ENCODE measurements at regions not wholly inside any gene's neighbourhood (a gene's known extent, or its start where the extent isn't known, plus 50 kb on each side); places are given as distances from the start of the nearest gene placed in this dataset.
"Not testable (repeated sequence)": the region's sequence is repeated elsewhere in the genome, so short reads cannot be mapped to it uniquely, and the experiment has no call there.

GRCh38 chr2:122328816-122329215 is 573.4 kb downstream of the TSN start:
- no peaks in the 10 kb centered on the region for H3K9me3 ChIP-seq

GRCh38 chr2:122329278-122329677 is 573.8 kb downstream of the TSN start:
- no peaks in the 10 kb centered on the region for H3K36me3 ChIP-seq
- no peaks in the 10 kb centered on the region for H3K9me3 ChIP-seq
- H3K27me3 ChIP-seq, result no peaks in the 10 kb centered on the region
- no peak overlapping the region for H3K4me3 ChIP-seq
- no peak for DNase-seq
- no peaks in the 10 kb centered on the region for H3K4me1 ChIP-seq
- no peak overlapping the region for H3K27ac ChIP-seq
- TF ChIP-seq POLR2A (IDR thresholded peaks at IDR 0.05) (no peak), CTCF (IDR thresholded peaks at IDR 0.05) (no peak)

More at GRCh38 chr2:122328816-122329215, 573.4 kb downstream of the TSN start:
- no peak overlapping the region for H3K27ac ChIP-seq
- TF ChIP-seq POLR2A (IDR thresholded peaks at IDR 0.05), result no peak
- no peak for TF ChIP-seq CTCF (IDR thresholded peaks at IDR 0.05)
- H3K4me1 ChIP-seq, result no peaks in the 10 kb centered on the region
- no peak overlapping the region for H3K4me3 ChIP-seq
- H3K36me3 ChIP-seq, result no peaks in the 10 kb centered on the region
- H3K27me3 ChIP-seq, result no peaks in the 10 kb centered on the region
- DNase-seq, result no peak

- Histone ChIP-seq H3K27me3 (no peaks in the 10 kb centered on the region), H3K27ac (no peak overlapping the region), H3K4me3 (no peak overlapping the region), H3K36me3 (no peaks in the 10 kb centered on the region), H3K9me3 (no peaks in the 10 kb centered on the region), H3K4me1 (no peaks in the 10 kb centered on the region)
- TF ChIP-seq CTCF (IDR thresholded peaks at IDR 0.05) (no peak), POLR2A (IDR thresholded peaks at IDR 0.05) (no peak)
- no peak for DNase-seq
These were observed 578.5 kb downstream of the TSN start for GRCh38 chr2:122333932-122334331.

GRCh38 chr2:122338000-122338399 is 582.5 kb downstream of the TSN start:
- Histone ChIP-seq H3K36me3 (no peaks in the 10 kb centered on the region), H3K4me3 (no peak overlapping the region), H3K27ac (no peak overlapping the region), H3K4me1 (no peaks in the 10 kb centered on the region), H3K9me3 (no peaks in the 10 kb centered on the region), H3K27me3 (no peaks in the 10 kb centered on the region)
- no peak for DNase-seq
- TF ChIP-seq POLR2A (IDR thresholded peaks at IDR 0.05), result no peak

GRCh38 chr2:122340246-122340645 is 584.8 kb downstream of the TSN start:
- H3K4me1 ChIP-seq, result no peaks in the 10 kb centered on the region
- H3K9me3 ChIP-seq, result no peaks in the 10 kb centered on the region
- H3K27ac ChIP-seq, result no peak overlapping the region
- no peak for DNase-seq
- H3K27me3 ChIP-seq, result no peaks in the 10 kb centered on the region
- no peak overlapping the region for H3K4me3 ChIP-seq
- H3K36me3 ChIP-seq, result no peaks in the 10 kb centered on the region
- TF ChIP-seq CTCF (IDR thresholded peaks at IDR 0.05) (no peak), POLR2A (IDR thresholded peaks at IDR 0.05) (no peak)

- TF ChIP-seq POLR2A (IDR thresholded peaks at IDR 0.05) (no peak), CTCF (IDR thresholded peaks at IDR 0.05) (no peak)
- Histone ChIP-seq H3K27me3 (no peaks in the 10 kb centered on the region), H3K27ac (no peak overlapping the region)
These were observed 585.6 kb downstream of the TSN start for GRCh38 chr2:122341007-122341406.

GRCh38 chr2:122352151-122352550 is 596.7 kb downstream of the TSN start:
- DNase-seq, H3K9me3 ChIP-seq, H3K4me1 ChIP-seq, H3K36me3 ChIP-seq, H3K27me3 ChIP-seq, H3K27ac ChIP-seq, H3K4me3 ChIP-seq: not testable (repeated sequence)

More at GRCh38 chr2:122341007-122341406, 585.6 kb downstream of the TSN start:
- H3K4me1 ChIP-seq, result no peaks in the 10 kb centered on the region
- H3K9me3 ChIP-seq, result no peaks in the 10 kb centered on the region
- no peaks in the 10 kb centered on the region for H3K36me3 ChIP-seq
- no peak for DNase-seq
- H3K4me3 ChIP-seq, result no peak overlapping the region

Measured in Peyer's patch (tissue), 4 donors.